Testis (tissue), 2 donors: ENCODE measurements at regions not wholly inside any gene's neighbourhood (a gene's known extent, or its start where the extent isn't known, plus 50 kb on each side); places are given as distances from the start of the nearest gene placed in this dataset.

ENCODE experiments used
- POLR2A ChIP-seq: fragments of 450-650 bp; IDR thresholded peaks from one replicate; pipeline ENCODE4 v1.6.1; 2017; ENCODE audit warnings: antibody characterized with exemption, mild to moderate bottlenecking, moderate library complexity
- TF ChIP-seq, protein P1 (sequence below), 3 experiments: fragments of 450-650 bp in 2 of 3; fragments of 200-600 bp in 1 of 3; sonication (generic) in 1 of 3; IDR thresholded peaks; one replicate each; pipeline ENCODE4 v1.5.1; 2016 to 2019; ENCODE audit warnings: antibody characterized with exemption in 3 of 3, mild to moderate bottlenecking in 2 of 3, moderate library complexity in 1 of 3

DNA sequence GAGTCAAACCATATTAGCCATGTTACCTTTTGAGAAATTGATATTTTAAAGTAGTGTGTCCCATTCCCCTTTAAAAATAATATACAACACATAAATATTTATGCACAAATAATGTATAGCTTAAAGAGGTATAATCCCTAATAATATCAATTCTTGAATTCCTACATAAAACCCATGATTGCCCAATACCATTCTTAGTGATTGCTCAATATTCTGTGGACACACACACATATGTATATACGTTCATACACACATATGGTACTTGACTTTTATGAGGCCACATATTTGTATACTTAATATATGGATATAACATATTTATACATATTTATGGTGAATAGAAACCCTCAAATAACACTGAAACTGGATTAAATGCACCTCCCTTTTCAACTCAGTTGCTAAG is 367.4 kb downstream of the ZBBX start:
- no peak for TF ChIP-seq POLR2A
- TF ChIP-seq, protein P1, sequence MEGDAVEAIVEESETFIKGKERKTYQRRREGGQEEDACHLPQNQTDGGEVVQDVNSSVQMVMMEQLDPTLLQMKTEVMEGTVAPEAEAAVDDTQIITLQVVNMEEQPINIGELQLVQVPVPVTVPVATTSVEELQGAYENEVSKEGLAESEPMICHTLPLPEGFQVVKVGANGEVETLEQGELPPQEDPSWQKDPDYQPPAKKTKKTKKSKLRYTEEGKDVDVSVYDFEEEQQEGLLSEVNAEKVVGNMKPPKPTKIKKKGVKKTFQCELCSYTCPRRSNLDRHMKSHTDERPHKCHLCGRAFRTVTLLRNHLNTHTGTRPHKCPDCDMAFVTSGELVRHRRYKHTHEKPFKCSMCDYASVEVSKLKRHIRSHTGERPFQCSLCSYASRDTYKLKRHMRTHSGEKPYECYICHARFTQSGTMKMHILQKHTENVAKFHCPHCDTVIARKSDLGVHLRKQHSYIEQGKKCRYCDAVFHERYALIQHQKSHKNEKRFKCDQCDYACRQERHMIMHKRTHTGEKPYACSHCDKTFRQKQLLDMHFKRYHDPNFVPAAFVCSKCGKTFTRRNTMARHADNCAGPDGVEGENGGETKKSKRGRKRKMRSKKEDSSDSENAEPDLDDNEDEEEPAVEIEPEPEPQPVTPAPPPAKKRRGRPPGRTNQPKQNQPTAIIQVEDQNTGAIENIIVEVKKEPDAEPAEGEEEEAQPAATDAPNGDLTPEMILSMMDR (IDR thresholded peaks at IDR 0.05): no peak
